Nephron (organoid): ENCODE measurements at regions not wholly inside any gene's neighbourhood (a gene's known extent, or its start where the extent isn't known, plus 50 kb on each side); places are given as distances from the start of the nearest gene placed in this dataset.

Experiments used
- H3K27ac Mint-ChIP-seq, 3 experiments: 2 replicates each; pipeline ENCODE4 v1.8.0; 2020; ENCODE audit warnings: mixed read lengths in 3 of 3, mild to moderate bottlenecking in 2 of 3, moderate library complexity in 1 of 3
- H3K27me3 Mint-ChIP-seq: 2 replicates; pipeline ENCODE4 v1.8.0; 2021; ENCODE audit warnings: low read depth, mild to moderate bottlenecking, moderate library complexity, mixed read lengths
- H3K36me3 Mint-ChIP-seq: 2 replicates; pipeline ENCODE4 v1.8.0; 2020; ENCODE audit warnings: low read depth, mixed read lengths
- H3K4me1 Mint-ChIP-seq: 2 replicates; pipeline ENCODE4 v1.8.0; 2020; ENCODE audit warnings: mixed read lengths
- H3K4me3 Mint-ChIP-seq, 3 experiments: 2 replicates each; pipeline ENCODE4 v1.8.0; 2020; ENCODE audit warnings: mild to moderate bottlenecking in 3 of 3, mixed read lengths in 3 of 3, moderate library complexity in 2 of 3
- H3K9me3 Mint-ChIP-seq: 2 replicates; pipeline ENCODE4 v1.8.0; 2020; ENCODE audit warnings: mixed read lengths
- TF ChIP-seq, protein P1 (sequence below), 3 experiments: fragments of 200-600 bp; sonication (generic); IDR thresholded peaks; one replicate each; pipeline ENCODE4 v1.5.0; 2021; ENCODE audit warnings: antibody characterized with exemption in 3 of 3; ENCODE audit not compliant: unreplicated experiment in 3 of 3

DNA sequence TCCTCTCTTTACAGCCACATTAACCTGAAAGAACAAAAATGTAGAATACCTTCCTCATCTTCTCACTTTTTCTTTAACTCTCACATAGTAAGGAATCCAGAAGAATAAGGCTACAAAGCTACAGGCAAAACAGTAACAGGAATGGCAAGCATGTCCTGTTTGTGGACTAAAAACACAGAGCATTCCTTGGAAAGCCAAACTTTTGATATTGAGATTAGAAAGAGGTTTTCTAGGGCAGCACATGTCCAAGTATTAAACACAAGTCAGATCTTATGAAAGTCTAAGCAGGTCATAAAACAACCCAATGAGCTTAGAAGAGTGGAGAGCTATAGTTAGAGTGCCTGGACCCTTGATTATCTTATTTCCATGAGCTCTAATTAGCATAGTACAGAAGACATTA lies 58.2 kb upstream of the FAM9C start:
- peak overlapping the region in 2 of 3 experiments; percentile 49 for H3K27ac Mint-ChIP-seq
- TF ChIP-seq, protein P1, sequence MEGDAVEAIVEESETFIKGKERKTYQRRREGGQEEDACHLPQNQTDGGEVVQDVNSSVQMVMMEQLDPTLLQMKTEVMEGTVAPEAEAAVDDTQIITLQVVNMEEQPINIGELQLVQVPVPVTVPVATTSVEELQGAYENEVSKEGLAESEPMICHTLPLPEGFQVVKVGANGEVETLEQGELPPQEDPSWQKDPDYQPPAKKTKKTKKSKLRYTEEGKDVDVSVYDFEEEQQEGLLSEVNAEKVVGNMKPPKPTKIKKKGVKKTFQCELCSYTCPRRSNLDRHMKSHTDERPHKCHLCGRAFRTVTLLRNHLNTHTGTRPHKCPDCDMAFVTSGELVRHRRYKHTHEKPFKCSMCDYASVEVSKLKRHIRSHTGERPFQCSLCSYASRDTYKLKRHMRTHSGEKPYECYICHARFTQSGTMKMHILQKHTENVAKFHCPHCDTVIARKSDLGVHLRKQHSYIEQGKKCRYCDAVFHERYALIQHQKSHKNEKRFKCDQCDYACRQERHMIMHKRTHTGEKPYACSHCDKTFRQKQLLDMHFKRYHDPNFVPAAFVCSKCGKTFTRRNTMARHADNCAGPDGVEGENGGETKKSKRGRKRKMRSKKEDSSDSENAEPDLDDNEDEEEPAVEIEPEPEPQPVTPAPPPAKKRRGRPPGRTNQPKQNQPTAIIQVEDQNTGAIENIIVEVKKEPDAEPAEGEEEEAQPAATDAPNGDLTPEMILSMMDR (IDR thresholded peaks at IDR 0.05; ENCODE audit: unreplicated experiment in 3 of 3) = no peak
- no peaks in the 10 kb centered on the region for H3K36me3 Mint-ChIP-seq
- peaks cover 38% of the 10 kb centered on the region for H3K4me1 Mint-ChIP-seq
- H3K4me3 Mint-ChIP-seq = no peak overlapping the region
- no peaks in the 10 kb centered on the region for H3K27me3 Mint-ChIP-seq
- H3K9me3 Mint-ChIP-seq = peaks cover 4% of the 10 kb centered on the region

DNA sequence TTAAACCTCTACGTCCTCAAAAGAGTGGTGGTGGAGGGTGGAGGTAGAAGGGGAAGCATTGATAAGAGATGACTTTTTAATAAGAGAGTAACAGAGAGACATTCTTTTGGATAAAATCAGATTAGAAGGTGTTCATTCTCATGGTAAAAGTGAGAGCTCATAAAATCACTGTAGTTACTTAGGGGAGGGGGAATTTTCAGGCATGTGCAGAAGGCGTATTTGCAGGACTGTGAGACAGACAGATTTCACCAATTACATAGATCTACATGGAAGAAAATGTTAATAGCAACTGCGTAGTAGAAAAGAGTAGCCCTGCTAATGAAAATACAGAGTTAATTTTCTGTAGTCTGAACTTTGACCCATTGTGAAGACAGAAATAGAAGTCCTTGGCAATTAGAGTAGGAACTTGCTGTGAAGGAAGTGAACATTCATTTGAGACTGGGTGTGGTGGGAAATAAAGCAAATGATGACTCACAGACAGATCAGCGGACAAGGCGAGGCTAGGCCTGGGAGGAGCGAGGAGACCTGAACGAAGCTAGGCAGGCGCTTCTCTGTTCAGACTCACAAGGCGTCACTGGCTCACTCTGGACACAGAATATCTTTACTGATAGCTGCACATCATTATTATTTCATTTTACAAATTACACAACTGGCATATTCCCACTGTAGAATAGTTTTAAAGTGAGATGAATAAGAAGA lies 57.2 kb upstream of the FAM9C start:
- no peaks in the 10 kb centered on the region for H3K27me3 Mint-ChIP-seq
- H3K27ac Mint-ChIP-seq = peak overlapping the region in 2 of 3 experiments; percentile 85 to 91
- no peaks in the 10 kb centered on the region for H3K36me3 Mint-ChIP-seq
- H3K9me3 Mint-ChIP-seq = peaks cover 4% of the 10 kb centered on the region
- peak overlapping the region in 1 of 3 experiments; percentile 2 for H3K4me3 Mint-ChIP-seq
- TF ChIP-seq, protein P1 (IDR thresholded peaks at IDR 0.05; ENCODE audit: unreplicated experiment in 3 of 3) = no peak
- H3K4me1 Mint-ChIP-seq = peaks cover 33% of the 10 kb centered on the region

DNA sequence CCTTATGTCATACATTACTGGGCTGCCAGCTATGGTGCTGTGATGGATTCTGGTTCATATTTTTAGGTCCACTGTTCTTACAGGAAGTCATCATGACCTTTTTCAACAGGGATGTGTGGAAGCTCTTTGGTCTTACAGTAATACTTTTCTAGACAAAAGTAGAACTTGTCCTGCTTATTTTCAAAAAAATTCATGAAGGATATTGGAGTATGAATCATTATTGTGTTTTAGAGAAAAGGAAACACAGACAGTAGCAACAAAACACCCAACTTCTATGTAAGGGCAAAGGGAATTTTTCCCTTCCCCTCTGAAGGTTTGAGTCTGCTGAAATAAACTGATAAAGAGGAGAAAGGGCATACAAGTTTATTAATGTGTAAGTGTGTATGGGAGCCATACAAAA lies 54.7 kb upstream of the FAM9C start:
- Mint-ChIP-seq H3K4me3 (no peak overlapping the region), H3K27me3 (no peaks in the 10 kb centered on the region), H3K27ac (peak overlapping the region; percentile 4 to 34 (median 4)), H3K4me1 (peaks cover 41% of the 10 kb centered on the region), H3K36me3 (no peaks in the 10 kb centered on the region), H3K9me3 (no peaks in the 10 kb centered on the region)
- TF ChIP-seq, protein P1 (IDR thresholded peaks at IDR 0.05; ENCODE audit: unreplicated experiment in 3 of 3) = no peak

DNA sequence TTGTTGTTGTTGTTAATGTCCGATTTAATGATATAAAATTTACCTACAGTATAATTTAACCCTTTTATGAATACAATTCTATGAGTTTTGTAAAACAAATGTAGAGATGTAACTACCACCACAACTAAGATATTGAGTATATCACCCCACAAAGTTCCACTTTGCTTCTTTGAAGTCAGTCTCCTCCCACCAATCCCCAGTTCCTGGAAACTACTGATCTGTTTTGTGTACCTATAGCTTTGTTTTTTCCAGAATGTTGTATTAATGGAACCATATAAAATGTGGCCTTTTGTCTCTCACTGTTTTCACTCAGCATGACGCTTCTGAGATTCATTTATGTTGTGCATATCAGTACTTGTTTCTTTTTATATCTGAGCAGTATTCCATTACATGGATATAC lies 52.3 kb upstream of the FAM9C start:
- Mint-ChIP-seq H3K4me1 (peaks cover 45% of the 10 kb centered on the region), H3K27ac (peak overlapping the region in 1 of 3 experiments; percentile 50), H3K4me3 (no peak overlapping the region), H3K36me3 (no peaks in the 10 kb centered on the region), H3K27me3 (no peaks in the 10 kb centered on the region), H3K9me3 (peaks cover 3% of the 10 kb centered on the region)
- TF ChIP-seq, protein P1 (IDR thresholded peaks at IDR 0.05; ENCODE audit: unreplicated experiment in 3 of 3) = no peak

DNA sequence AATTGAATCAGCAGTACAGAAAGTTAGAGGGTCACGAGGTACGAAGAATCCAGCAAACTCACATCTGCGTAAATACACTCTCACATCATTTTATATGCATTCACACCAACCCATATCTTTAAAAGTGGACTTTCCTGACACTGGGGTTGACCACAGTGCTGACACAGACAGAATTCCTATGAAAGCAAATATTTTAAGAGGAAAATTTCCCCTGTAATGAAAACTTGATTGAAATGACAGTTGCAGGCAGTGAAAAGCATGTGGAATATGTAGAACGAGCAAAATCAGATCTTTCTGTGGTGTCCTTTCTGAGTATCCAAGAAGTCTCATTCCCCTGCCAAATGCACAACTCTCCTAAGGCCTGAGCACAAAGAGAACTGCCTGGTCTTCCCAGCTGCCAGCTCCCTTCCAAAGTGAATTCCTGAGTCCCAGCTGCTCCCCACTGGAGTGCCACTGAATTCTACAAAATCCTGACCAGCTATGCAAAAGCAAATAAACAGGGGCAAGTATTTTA lies 50.5 kb upstream of the FAM9C start:
- Mint-ChIP-seq H3K27me3 (no peaks in the 10 kb centered on the region), H3K27ac (peak overlapping the region; percentile 91 to 92 (median 92)), H3K4me3 (peak overlapping the region in 1 of 3 experiments; percentile 16), H3K9me3 (peaks cover 3% of the 10 kb centered on the region), H3K36me3 (no peaks in the 10 kb centered on the region), H3K4me1 (peaks cover 53% of the 10 kb centered on the region)
- TF ChIP-seq, protein P1 (IDR thresholded peaks at IDR 0.05; ENCODE audit: unreplicated experiment in 3 of 3) = no peak

DNA sequence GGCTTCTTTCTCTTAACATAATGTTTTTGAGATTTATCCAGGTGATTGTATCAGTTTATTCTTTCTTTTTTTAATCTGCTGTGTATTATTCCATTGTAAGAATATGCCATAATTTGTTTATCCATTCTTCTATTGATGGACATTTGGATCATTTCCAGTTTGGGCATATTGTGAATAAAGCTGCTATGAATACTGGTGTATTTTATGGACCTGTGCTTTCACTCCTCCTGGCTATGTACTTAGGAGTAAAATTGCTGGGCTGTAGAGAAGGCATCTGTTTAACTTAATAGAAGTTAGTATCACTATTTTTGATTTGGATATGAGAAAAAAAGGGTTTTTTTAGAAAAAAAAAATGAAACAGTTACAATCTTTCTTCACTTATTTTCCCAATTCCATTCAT lies 50.0 kb upstream of the FAM9C start:
- no peak overlapping the region for H3K4me3 Mint-ChIP-seq
- TF ChIP-seq, protein P1 (IDR thresholded peaks at IDR 0.05; ENCODE audit: unreplicated experiment in 3 of 3) = no peak
- no peaks in the 10 kb centered on the region for H3K36me3 Mint-ChIP-seq
- H3K27me3 Mint-ChIP-seq = no peaks in the 10 kb centered on the region
- H3K4me1 Mint-ChIP-seq = peaks cover 54% of the 10 kb centered on the region
- peaks cover 3% of the 10 kb centered on the region for H3K9me3 Mint-ChIP-seq
- peak overlapping the region; percentile 91 to 92 (median 92) for H3K27ac Mint-ChIP-seq
